ENCODE measurements at regions not wholly inside any gene's neighbourhood (a gene's known extent, or its start where the extent isn't known, plus 50 kb on each side); places are given as distances from the start of the nearest gene placed in this dataset.

GRCh38 chr10:108180878-108181277 is 1016.4 kb upstream of the SORCS1 start:
- no peak for TF ChIP-seq CTCF (conservative IDR thresholded peaks at IDR 0.05; ENCODE audit: low read length)
- no peak for TF ChIP-seq EZH2phosphoT487 (IDR thresholded peaks at IDR 0.05; ENCODE audit: borderline replicate concordance, low read depth, low read length)
- H3K79me2 ChIP-seq (ENCODE audit: insufficient read depth, low read depth, low read length): no peaks in the 10 kb centered on the region
- BruUV-seq (replicated peaks): no TSS peak
- CTCF ChIA-PET (ENCODE audit: unreplicated experiment): no interaction called here
- H2AFZ ChIP-seq (ENCODE audit: low read length): no peak overlapping the region
- H3K4me2 ChIP-seq (ENCODE audit: low read length): no peak overlapping the region
- POLR2A ChIA-PET: interaction anchor here (0.6 kb wide), 1 partner anchor 1467 kb away, joined by 3 read pairs; no protein-coding TSS in a partner anchor
- no peaks in the 10 kb centered on the region for H3K4me1 ChIP-seq (ENCODE audit: insufficient read depth, low read length, poor library complexity, severe bottlenecking)
- no peaks in the 10 kb centered on the region for H3K9me3 ChIP-seq (ENCODE audit: low read length)
- no peaks in the 10 kb centered on the region for H3K36me3 ChIP-seq (ENCODE audit: insufficient read depth, low read length)
- intact Hi-C loops (cut with micrococcal nuclease; ENCODE audit: unreplicated experiment): no loop called here
- DNase-seq (ENCODE audit: low spot score): no peak
- no peaks in the 10 kb centered on the region for H3K9me2 ChIP-seq (ENCODE audit: insufficient read depth, low read length)
- no peaks in the 10 kb centered on the region for H4K20me1 ChIP-seq (ENCODE audit: insufficient read depth, low read length)
- H3K4me3 ChIP-seq (ENCODE audit: low read depth, low read length, poor library complexity, severe bottlenecking): no peak overlapping the region
- H3K27ac ChIP-seq (ENCODE audit: low read depth, low read length, poor library complexity, severe bottlenecking): no peak overlapping the region

GRCh38 chr10:108169846-108170245 is 1005.3 kb upstream of the SORCS1 start:
- Histone ChIP-seq H3K27ac (ENCODE audit: low read depth, low read length, poor library complexity, severe bottlenecking) (no peak overlapping the region), H3K9me3 (ENCODE audit: low read length) (no peaks in the 10 kb centered on the region), H3K9me2 (ENCODE audit: insufficient read depth, low read length) (no peaks in the 10 kb centered on the region), H3K36me3 (ENCODE audit: insufficient read depth, low read length) (no peaks in the 10 kb centered on the region), H3K4me3 (ENCODE audit: low read depth, low read length, poor library complexity, severe bottlenecking) (no peak overlapping the region), H4K20me1 (ENCODE audit: insufficient read depth, low read length) (no peaks in the 10 kb centered on the region), H3K79me2 (ENCODE audit: insufficient read depth, low read depth, low read length) (no peaks in the 10 kb centered on the region), H3K4me2 (ENCODE audit: low read length) (no peak overlapping the region), H3K4me1 (ENCODE audit: insufficient read depth, low read length, poor library complexity, severe bottlenecking) (no peaks in the 10 kb centered on the region), H2AFZ (ENCODE audit: low read length) (no peak overlapping the region)
- POLR2A ChIA-PET: interaction anchor here (0.6 kb wide), 1 partner anchor 12 kb away, joined by 3 read pairs; no protein-coding TSS in a partner anchor
- no TSS peak for BruUV-seq (replicated peaks)
- DNase-seq (ENCODE audit: low spot score): no peak
- CTCF ChIA-PET (ENCODE audit: unreplicated experiment): no interaction called here
- intact Hi-C loops (cut with micrococcal nuclease; ENCODE audit: unreplicated experiment): no loop called here
- TF ChIP-seq CTCF (conservative IDR thresholded peaks at IDR 0.05; ENCODE audit: low read length): no peak
- TF ChIP-seq EZH2phosphoT487 (IDR thresholded peaks at IDR 0.05; ENCODE audit: borderline replicate concordance, low read depth, low read length): no peak

GRCh38 chr10:108167766-108168165 is 1003.3 kb upstream of the SORCS1 start:
- H3K9me2 ChIP-seq (ENCODE audit: insufficient read depth, low read length): no peaks in the 10 kb centered on the region
- intact Hi-C loops (cut with micrococcal nuclease; ENCODE audit: unreplicated experiment): no loop called here
- no peaks in the 10 kb centered on the region for H3K36me3 ChIP-seq (ENCODE audit: insufficient read depth, low read length)
- H3K4me2 ChIP-seq (ENCODE audit: low read length): no peak overlapping the region
- H3K4me3 ChIP-seq (ENCODE audit: low read depth, low read length, poor library complexity, severe bottlenecking): no peak overlapping the region
- no peaks in the 10 kb centered on the region for H3K79me2 ChIP-seq (ENCODE audit: insufficient read depth, low read depth, low read length)
- no peak for DNase-seq (ENCODE audit: low spot score)
- POLR2A ChIA-PET: interaction anchor here (0.5 to 1.2 kb wide), 2 partner anchors 37 to 251 kb away, joined by 3 to 6 read pairs; no protein-coding TSS in a partner anchor
- H4K20me1 ChIP-seq (ENCODE audit: insufficient read depth, low read length): no peaks in the 10 kb centered on the region
- no TSS peak for BruUV-seq (replicated peaks)
- no peak overlapping the region for H3K27ac ChIP-seq (ENCODE audit: low read depth, low read length, poor library complexity, severe bottlenecking)
- H3K9me3 ChIP-seq (ENCODE audit: low read length): no peaks in the 10 kb centered on the region
- CTCF ChIA-PET (ENCODE audit: unreplicated experiment): no interaction called here
- H2AFZ ChIP-seq (ENCODE audit: low read length): no peak overlapping the region
- no peaks in the 10 kb centered on the region for H3K4me1 ChIP-seq (ENCODE audit: insufficient read depth, low read length, poor library complexity, severe bottlenecking)
- no peak for TF ChIP-seq CTCF (conservative IDR thresholded peaks at IDR 0.05; ENCODE audit: low read length)
- no peak for TF ChIP-seq EZH2phosphoT487 (IDR thresholded peaks at IDR 0.05; ENCODE audit: borderline replicate concordance, low read depth, low read length)

All from OCI-LY7 (cell line).